Testis (tissue), 2 donors: ENCODE measurements at regions not wholly inside any gene's neighbourhood (a gene's known extent, or its start where the extent isn't known, plus 50 kb on each side); places are given as distances from the start of the nearest gene placed in this dataset.

ENCODE experiments used
- CTCF ChIP-seq, 3 experiments: fragments of 450-650 bp in 2 of 3; fragments of 200-600 bp in 1 of 3; sonication (generic) in 1 of 3; IDR thresholded peaks; one replicate each; pipeline ENCODE4 v1.5.1; 2016 to 2019; ENCODE audit warnings: antibody characterized with exemption in 3 of 3, mild to moderate bottlenecking in 2 of 3, moderate library complexity in 1 of 3
- POLR2A ChIP-seq: fragments of 450-650 bp; IDR thresholded peaks from one replicate; pipeline ENCODE4 v1.6.1; 2017; ENCODE audit warnings: antibody characterized with exemption, mild to moderate bottlenecking, moderate library complexity

GRCh38 chr2:160756481-160756880 is 262.9 kb upstream of the RBMS1 start:
- no peak for TF ChIP-seq POLR2A
- TF ChIP-seq CTCF (IDR thresholded peaks at IDR 0.05): no peak
